GM12878 (cell line): ENCODE measurements at regions not wholly inside any gene's neighbourhood (a gene's known extent, or its start where the extent isn't known, plus 50 kb on each side); places are given as distances from the start of the nearest gene placed in this dataset.

Experiments used
- ATAC-seq: fragments of 200-7000 bp; cut with Tn5 transposase; 3 replicates; pipeline ENCODE4 v1.9.1; 2020; ENCODE audit warnings: mild to moderate bottlenecking, moderate library complexity
- BruUV-seq: library from RNA; stranded (reverse); fragments of 400-500 nt; replicated peaks from 2 replicates; lab custom pipeline; 2021; lab: Mats Ljungman, UMichigan
- CTCF ChIA-PET: fragments of 300-600 bp; sonication (Branson Sonifier 250); formaldehyde crosslinking; extraction: SDS; loops from one replicate; lab custom pipeline; 2021; ENCODE audit warnings: inconsistent platforms; lab: Yijun Ruan, JAX
- POLR2A ChIA-PET: fragments of 350-600 bp; formaldehyde crosslinking; extraction: SDS; loops from one replicate; lab custom pipeline; 2021; ENCODE audit warnings: inconsistent platforms; lab: Charles Lee
- RAD21 ChIA-PET: fragments of 300-600 bp; sonication (Branson Sonifier 250); formaldehyde crosslinking; loops from one replicate; lab custom pipeline; 2023; ENCODE audit warnings: antibody characterized with exemption; ENCODE audit not compliant: unreplicated experiment; lab: Charles Lee
- SMC1A ChIA-PET: fragments of 300-600 bp; sonication (Branson Sonifier 250); formaldehyde crosslinking; loops from one replicate; lab custom pipeline; 2023; ENCODE audit not compliant: unreplicated experiment, uncharacterized antibody; lab: Charles Lee
- DNase-seq: peaks from one replicate; pipeline ENCODE4 v3.0.0-alpha.2; 2011; ENCODE audit warnings: low read depth, low spot score
- FAIRE-seq: peaks from 3 replicates; lab custom pipeline; 2011; peaks lifted over from hg19 to GRCh38; lab: Jason Lieb, UNC
- H2AFZ ChIP-seq: 2 replicates; pipeline ENCODE4 v1.6.0; 2011; ENCODE audit warnings: low read depth, low read length, control low read depth; ENCODE audit not compliant: control insufficient read depth
- H3K27ac ChIP-seq: 2 replicates; pipeline ENCODE4 v1.5.1; 2011; ENCODE audit warnings: control low read depth; ENCODE audit not compliant: control insufficient read depth, insufficient read depth
- H3K27me3 ChIP-seq, 2 experiments: replicated peaks in 1 of 2; 2 replicates each; pipeline versions ENCODE4 v1.6.0 to v1.6.1; 2011; ENCODE audit warnings: low read length in 1 of 2; ENCODE audit not compliant: control insufficient read depth in 2 of 2, insufficient read depth in 2 of 2
- H3K36me3 ChIP-seq, 2 experiments: 2 replicates each; pipeline ENCODE4 v1.5.1; 2011; ENCODE audit warnings: low read length in 1 of 2; ENCODE audit not compliant: control insufficient read depth in 2 of 2, insufficient read depth in 2 of 2
- H3K4me1 ChIP-seq: 2 replicates; pipeline ENCODE4 v1.6.1; 2011; ENCODE audit warnings: mild to moderate bottlenecking, low read length, moderate library complexity, mixed read lengths; ENCODE audit not compliant: control insufficient read depth, insufficient read depth
- H3K4me2 ChIP-seq: 2 replicates; pipeline ENCODE4 v1.6.0; 2011; ENCODE audit warnings: control low read depth; ENCODE audit not compliant: control insufficient read depth, insufficient read depth
- H3K4me3 ChIP-seq: fragments of 200-600 bp; sonication (generic); 2 replicates; pipeline ENCODE4 v1.5.1; 2016
- H3K79me2 ChIP-seq: 2 replicates; pipeline ENCODE4 v1.6.0; 2011; ENCODE audit warnings: low read length; ENCODE audit not compliant: control insufficient read depth, insufficient read depth
- H3K9ac ChIP-seq: 2 replicates; pipeline ENCODE4 v1.8.0; 2011; ENCODE audit warnings: low read length, control low read depth, mixed read lengths; ENCODE audit not compliant: control insufficient read depth, insufficient read depth
- H3K9me3 ChIP-seq: replicated peaks from 3 replicates; pipeline ENCODE4 v1.5.1; 2011; ENCODE audit warnings: mild to moderate bottlenecking, low read length; ENCODE audit not compliant: control insufficient read depth, insufficient read depth
- H4K20me1 ChIP-seq: 2 replicates; pipeline ENCODE4 v1.6.0; 2011; ENCODE audit not compliant: control insufficient read depth, insufficient read depth
- EP300 ChIP-seq, 2 experiments: fragments of 150-350 bp in 1 of 2; IDR thresholded peaks; 2 replicates each; pipeline ENCODE4 v1.6.1; 2011 to 2012; ENCODE audit warnings: low read depth in 2 of 2, low read length in 2 of 2, borderline replicate concordance in 1 of 2, improper control_type of control experiment in 1 of 2, inconsistent platforms in 1 of 2; ENCODE audit not compliant: control insufficient read depth in 1 of 2
- IKZF1 ChIP-seq: fragments of 450-650 bp; conservative IDR thresholded peaks from 2 replicates; pipeline ENCODE4 v1.6.1; 2017; ENCODE audit warnings: antibody characterized with exemption, mild to moderate bottlenecking
- IRF3 ChIP-seq: fragments of 450-650 bp; IDR thresholded peaks from 2 replicates; pipeline ENCODE4 v1.6.1; 2014; ENCODE audit warnings: mild to moderate bottlenecking
- JUNB ChIP-seq: IDR thresholded peaks from 2 replicates; pipeline ENCODE4 v1.6.1; 2016; ENCODE audit warnings: antibody characterized with exemption, mild to moderate bottlenecking
- MTA2 ChIP-seq: fragments of 450-650 bp; IDR thresholded peaks from 2 replicates; pipeline ENCODE4 v1.6.1; 2016; ENCODE audit warnings: low read depth, mild to moderate bottlenecking, moderate library complexity
- MYC ChIP-seq: IDR thresholded peaks from 2 replicates; pipeline ENCODE4 v1.6.1; 2011; ENCODE audit warnings: mild to moderate bottlenecking, low read length, moderate library complexity, inconsistent platforms; ENCODE audit not compliant: insufficient read depth, insufficient replicate concordance, insufficient read length, severe bottlenecking
- NFYA ChIP-seq: IDR thresholded peaks from 2 replicates; pipeline ENCODE4 v1.6.1; 2011; ENCODE audit warnings: low read depth, mild to moderate bottlenecking, low read length, improper control_type of control experiment, borderline replicate concordance
- NKRF ChIP-seq: fragments of 450-650 bp; conservative IDR thresholded peaks from 2 replicates; pipeline ENCODE4 v1.6.1; 2017; ENCODE audit warnings: mild to moderate bottlenecking, moderate library complexity
- SMC3 ChIP-seq: IDR thresholded peaks from 2 replicates; pipeline ENCODE4 v1.6.1; 2011; ENCODE audit warnings: low read length, improper control_type of control experiment, borderline replicate concordance
- SUPT20H ChIP-seq: IDR thresholded peaks from 2 replicates; pipeline ENCODE4 v1.6.1; 2011; ENCODE audit warnings: low read depth, mild to moderate bottlenecking, low read length, moderate library complexity, borderline replicate concordance; ENCODE audit not compliant: control insufficient read depth
- USF2 ChIP-seq: IDR thresholded peaks from 2 replicates; pipeline ENCODE4 v1.6.1; 2011; ENCODE audit warnings: low read depth, low read length, improper control_type of control experiment, borderline replicate concordance
- WGBS: methylation state at CpG from one replicate; pipeline ENCODE4 v1.1.6; 2016; ENCODE audit warnings: low lambda C conversion rate; ENCODE audit not compliant: insufficient replicate concordance, insufficient coverage; ENCODE audit errors: missing lambda C conversion rate; 5-methylcytosine and 5-hydroxymethylcytosine counted together
- in situ Hi-C: fragments of 300-500 bp; cut with MboI; formaldehyde crosslinking; loops from 9 replicates; pipeline ENCODE4 v1.14.3; 2018; ENCODE audit warnings: mixed read lengths
- intact Hi-C: fragments of 100-400 bp; cut with micrococcal nuclease; formaldehyde crosslinking; loops from one replicate; pipeline ENCODE4 v1.14.2; 2022; ENCODE audit not compliant: unreplicated experiment
- TF ChIP-seq, protein P1 (sequence below): IDR thresholded peaks from 2 replicates; pipeline ENCODE4 v1.6.1; 2012; ENCODE audit warnings: improper control_type of control experiment, low read depth, low read length; ENCODE audit not compliant: insufficient replicate concordance

GRCh38 chr7:28329661-28330363 lies 82.5 kb upstream of the CREB5 start:
- Histone ChIP-seq H4K20me1 (no peaks in the 10 kb centered on the region), H3K4me2 (no peak overlapping the region), H3K4me3 (no peak overlapping the region), H3K27ac (no peak overlapping the region), H3K9ac (no peak overlapping the region), H3K4me1 (peaks cover 3% of the 10 kb centered on the region; the same call in 1 of the 2 replicates), H2AFZ (no peak overlapping the region), H3K9me3 (no peaks in the 10 kb centered on the region), H3K79me2 (no peaks in the 10 kb centered on the region), H3K36me3 (no peaks in the 10 kb centered on the region), H3K27me3 (no peaks in the 10 kb centered on the region; a peak in 1 of 4 replicates)
- FAIRE-seq (no peak), DNase-seq (no peak), ATAC-seq (peak; percentile 77)
- ChIA-PET POLR2A (interaction anchor here (0.6 to 0.7 kb wide), 2 partner anchors 81 to 292 kb away, joined by 3 to 10 read pairs; no protein-coding TSS in a partner anchor), SMC1A (interaction anchor here (0.6 to 1.1 kb wide), 2 partner anchors 40 to 391 kb away, joined by 3 read pairs; no protein-coding TSS in a partner anchor), CTCF (interaction anchor here (0.6 to 1.3 kb wide), 2 partner anchors 30 to 59 kb away, joined by 3 to 4 read pairs; no protein-coding TSS in a partner anchor), RAD21 (interaction anchor here (0.6 to 0.7 kb wide), 4 partner anchors 91 to 524 kb away, joined by 3 read pairs; no protein-coding TSS in a partner anchor)
- intact Hi-C loops (no loop called here), in situ Hi-C loops (no loop called here)
- BruUV-seq, result no TSS peak
- 1% methylated on average over 6 of the region's 6 CpGs for WGBS
- TF ChIP-seq MYC (no peak), IKZF1 (no peak), JUNB (no peak), IRF3 (no peak), NFYA (no peak), MTA2 (peak; percentile 53; the same call in 1 of the 2 replicates), SMC3 (no peak), SUPT20H (no peak), EP300 (IDR thresholded peaks at IDR 0.05; ENCODE audit: borderline replicate concordance in 1 of 2, control insufficient read depth in 1 of 2, low read depth in 2 of 2, low read length in 2 of 2) (peak; percentile 32 to 79; a peak in 2 of 4 replicates), NKRF (no peak), USF2 (no peak)
- TF ChIP-seq, protein P1, sequence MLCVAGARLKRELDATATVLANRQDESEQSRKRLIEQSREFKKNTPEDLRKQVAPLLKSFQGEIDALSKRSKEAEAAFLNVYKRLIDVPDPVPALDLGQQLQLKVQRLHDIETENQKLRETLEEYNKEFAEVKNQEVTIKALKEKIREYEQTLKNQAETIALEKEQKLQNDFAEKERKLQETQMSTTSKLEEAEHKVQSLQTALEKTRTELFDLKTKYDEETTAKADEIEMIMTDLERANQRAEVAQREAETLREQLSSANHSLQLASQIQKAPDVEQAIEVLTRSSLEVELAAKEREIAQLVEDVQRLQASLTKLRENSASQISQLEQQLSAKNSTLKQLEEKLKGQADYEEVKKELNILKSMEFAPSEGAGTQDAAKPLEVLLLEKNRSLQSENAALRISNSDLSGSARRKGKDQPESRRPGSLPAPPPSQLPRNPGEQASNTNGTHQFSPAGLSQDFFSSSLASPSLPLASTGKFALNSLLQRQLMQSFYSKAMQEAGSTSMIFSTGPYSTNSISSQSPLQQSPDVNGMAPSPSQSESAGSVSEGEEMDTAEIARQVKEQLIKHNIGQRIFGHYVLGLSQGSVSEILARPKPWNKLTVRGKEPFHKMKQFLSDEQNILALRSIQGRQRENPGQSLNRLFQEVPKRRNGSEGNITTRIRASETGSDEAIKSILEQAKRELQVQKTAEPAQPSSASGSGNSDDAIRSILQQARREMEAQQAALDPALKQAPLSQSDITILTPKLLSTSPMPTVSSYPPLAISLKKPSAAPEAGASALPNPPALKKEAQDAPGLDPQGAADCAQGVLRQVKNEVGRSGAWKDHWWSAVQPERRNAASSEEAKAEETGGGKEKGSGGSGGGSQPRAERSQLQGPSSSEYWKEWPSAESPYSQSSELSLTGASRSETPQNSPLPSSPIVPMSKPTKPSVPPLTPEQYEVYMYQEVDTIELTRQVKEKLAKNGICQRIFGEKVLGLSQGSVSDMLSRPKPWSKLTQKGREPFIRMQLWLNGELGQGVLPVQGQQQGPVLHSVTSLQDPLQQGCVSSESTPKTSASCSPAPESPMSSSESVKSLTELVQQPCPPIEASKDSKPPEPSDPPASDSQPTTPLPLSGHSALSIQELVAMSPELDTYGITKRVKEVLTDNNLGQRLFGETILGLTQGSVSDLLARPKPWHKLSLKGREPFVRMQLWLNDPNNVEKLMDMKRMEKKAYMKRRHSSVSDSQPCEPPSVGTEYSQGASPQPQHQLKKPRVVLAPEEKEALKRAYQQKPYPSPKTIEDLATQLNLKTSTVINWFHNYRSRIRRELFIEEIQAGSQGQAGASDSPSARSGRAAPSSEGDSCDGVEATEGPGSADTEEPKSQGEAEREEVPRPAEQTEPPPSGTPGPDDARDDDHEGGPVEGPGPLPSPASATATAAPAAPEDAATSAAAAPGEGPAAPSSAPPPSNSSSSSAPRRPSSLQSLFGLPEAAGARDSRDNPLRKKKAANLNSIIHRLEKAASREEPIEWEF, result peak; percentile 84
